ENCODE measurements at regions not wholly inside any gene's neighbourhood (a gene's known extent, or its start where the extent isn't known, plus 50 kb on each side); places are given as distances from the start of the nearest gene placed in this dataset.
A peak's percentile ranks its signal among the peaks of the same experiment; 100 is the strongest.

GRCh38 chr7:140231771-140232491 lies 55.1 kb upstream of the KDM7A start:
- no peak for TF ChIP-seq CTCF (IDR thresholded peaks at IDR 0.05; ENCODE audit: extremely low read depth, insufficient read depth, missing control alignments)
- in situ Hi-C loops (cut with MboI; ENCODE audit: low pct_unique_long_range_greater_than_20kb, low sequenced_read_pairs, unreplicated experiment), result no loop called here
- DNase-seq (ENCODE audit: low spot score), result no peak

DNA sequence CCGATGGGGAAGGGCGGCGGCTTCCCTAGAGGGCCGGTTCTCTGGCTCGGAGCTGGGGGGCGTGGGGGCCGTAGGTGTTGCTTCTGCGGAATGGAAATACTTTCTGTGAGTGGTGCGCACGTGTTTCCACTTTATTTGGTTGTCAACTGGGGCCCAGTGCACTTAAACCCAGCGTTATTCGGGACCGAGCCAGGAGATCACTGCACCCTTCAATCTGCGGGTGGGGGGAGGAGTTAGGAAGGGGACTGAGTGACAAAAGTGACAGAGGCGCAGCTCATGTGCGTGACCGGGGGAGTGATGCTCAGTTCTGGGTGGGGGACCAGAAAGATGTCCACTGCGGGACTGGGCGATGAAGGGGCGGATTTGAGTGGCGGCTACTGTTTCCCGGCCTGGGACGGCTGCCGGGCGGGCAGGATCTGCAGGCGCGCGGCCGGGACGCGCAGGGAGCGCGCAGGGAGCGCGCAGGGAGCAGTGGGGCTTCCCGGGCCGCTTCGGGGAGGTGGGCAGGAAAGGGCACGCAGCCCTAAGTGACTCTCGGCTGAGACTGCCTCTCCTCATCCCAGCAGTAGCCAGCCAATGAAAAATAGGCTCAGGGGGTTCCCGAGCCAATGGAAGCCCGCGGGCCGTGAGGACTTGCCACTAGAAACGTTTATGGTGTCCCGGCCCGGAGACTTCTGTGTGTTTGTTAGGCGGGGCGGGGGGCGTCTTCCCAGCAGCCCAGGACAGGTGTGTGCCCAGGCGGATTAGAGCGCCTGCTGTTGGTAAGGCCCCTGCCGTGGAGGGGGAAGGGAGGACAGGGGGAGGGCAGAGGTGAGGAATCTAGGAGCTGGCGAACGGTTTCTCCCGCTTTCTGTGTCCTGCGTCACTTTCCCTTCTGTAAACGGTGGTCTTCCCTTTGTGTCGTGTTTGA lies 54.3 kb upstream of the KDM7A start:
- in situ Hi-C loops (cut with MboI; ENCODE audit: low pct_unique_long_range_greater_than_20kb, low sequenced_read_pairs, unreplicated experiment), result no loop called here
- no peak for TF ChIP-seq CTCF (IDR thresholded peaks at IDR 0.05; ENCODE audit: extremely low read depth, insufficient read depth, missing control alignments)
- DNase-seq (ENCODE audit: low spot score), result peak; percentile 51

- in situ Hi-C loops (cut with MboI; ENCODE audit: low pct_unique_long_range_greater_than_20kb, low sequenced_read_pairs, unreplicated experiment), result no loop called here
- DNase-seq (ENCODE audit: low spot score), result peak; percentile 55
- no peak for TF ChIP-seq CTCF (IDR thresholded peaks at IDR 0.05; ENCODE audit: extremely low read depth, insufficient read depth, missing control alignments)
Observed at GRCh38 chr7:140230516-140230860, 53.7 kb upstream of the KDM7A start.

DNA sequence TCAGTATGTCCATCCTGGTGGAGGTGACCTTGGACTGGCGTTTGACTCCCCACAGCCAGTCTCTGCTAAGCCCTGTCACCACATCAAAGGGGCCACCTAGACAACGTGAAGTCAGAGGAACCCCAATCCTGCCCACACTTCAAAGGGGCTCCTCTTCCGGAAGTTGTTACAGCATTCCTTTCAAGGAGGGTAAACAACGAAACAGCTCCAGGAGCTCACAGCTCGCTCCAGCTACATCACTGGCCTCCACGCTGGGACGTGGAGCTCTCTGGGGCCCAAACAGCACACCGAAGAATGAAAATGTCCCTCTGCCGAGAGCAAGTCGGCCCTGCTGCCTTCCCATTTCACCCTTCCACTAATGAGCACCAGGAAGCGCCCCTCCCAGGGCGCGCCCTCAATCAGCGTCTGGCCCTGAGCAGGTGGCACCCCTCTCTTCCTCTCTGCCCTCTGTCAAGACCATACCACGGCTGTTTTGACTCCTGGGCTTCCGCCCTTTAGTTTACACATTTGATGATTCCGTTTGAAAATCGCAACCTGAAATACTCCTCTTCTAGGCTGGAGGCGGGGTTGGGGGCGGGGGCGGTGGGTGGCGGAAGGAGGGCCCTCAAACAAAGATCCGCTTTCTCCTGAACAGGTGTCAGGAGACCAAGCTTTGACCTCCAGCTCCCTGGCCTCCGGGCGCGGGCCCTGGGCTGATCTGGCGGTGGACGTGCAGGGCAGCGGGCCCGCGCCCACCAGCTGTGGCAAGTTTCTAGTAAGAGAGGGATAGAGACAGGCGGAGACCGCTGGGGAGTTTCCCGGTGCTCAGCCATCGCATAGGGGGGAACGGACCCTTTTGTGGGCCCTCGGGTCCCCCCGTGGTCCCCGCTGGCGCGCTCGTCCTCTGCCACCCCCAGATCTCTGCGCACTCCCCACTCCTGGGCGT lies 53.1 kb upstream of the KDM7A start:
- no peak for TF ChIP-seq CTCF (IDR thresholded peaks at IDR 0.05; ENCODE audit: extremely low read depth, insufficient read depth, missing control alignments)
- peak; percentile 39 for DNase-seq (ENCODE audit: low spot score)
- in situ Hi-C loops (cut with MboI; ENCODE audit: low pct_unique_long_range_greater_than_20kb, low sequenced_read_pairs, unreplicated experiment), result no loop called here

- no peak for DNase-seq (ENCODE audit: low spot score)
- in situ Hi-C loops (cut with MboI; ENCODE audit: low pct_unique_long_range_greater_than_20kb, low sequenced_read_pairs, unreplicated experiment), result no loop called here
- no peak for TF ChIP-seq CTCF (IDR thresholded peaks at IDR 0.05; ENCODE audit: extremely low read depth, insufficient read depth, missing control alignments)
Observed at GRCh38 chr7:140229101-140229525, 52.3 kb upstream of the KDM7A start.
